H9 (cell line): ENCODE measurements at regions not wholly inside any gene's neighbourhood (a gene's known extent, or its start where the extent isn't known, plus 50 kb on each side); places are given as distances from the start of the nearest gene placed in this dataset.

ENCODE experiments used
- DNase-seq: peaks from one replicate; pipeline ENCODE4 v3.0.0-alpha.2; 2017
- H2AFZ ChIP-seq: one replicate; pipeline ENCODE4 v1.6.1; 2013; ENCODE audit warnings: mild to moderate bottlenecking, low read length, control low read depth, moderate library complexity
- H2AK5ac ChIP-seq: 2 replicates; pipeline ENCODE4 v1.6.1; 2013; ENCODE audit warnings: low read length, control low read depth, mixed read lengths; ENCODE audit not compliant: insufficient read length
- H2BK120ac ChIP-seq: one replicate; pipeline ENCODE4 v1.6.1; 2013; ENCODE audit warnings: low read depth, mild to moderate bottlenecking, low read length, control low read depth, inconsistent platforms; ENCODE audit not compliant: poor library complexity, severe bottlenecking
- H2BK12ac ChIP-seq: 2 replicates; pipeline ENCODE4 v1.6.1; 2013; ENCODE audit warnings: low read length, control low read depth, mixed read lengths, low read depth; ENCODE audit not compliant: insufficient read length
- H2BK15ac ChIP-seq: 2 replicates; pipeline ENCODE4 v1.6.1; 2013; ENCODE audit warnings: low read depth, low read length, control low read depth
- H2BK20ac ChIP-seq: one replicate; pipeline ENCODE4 v1.6.1; 2013; ENCODE audit warnings: low read depth, mild to moderate bottlenecking, low read length, control low read depth, inconsistent platforms; ENCODE audit not compliant: poor library complexity, severe bottlenecking
- H2BK5ac ChIP-seq: 2 replicates; pipeline ENCODE4 v1.6.1; 2013; ENCODE audit warnings: low read length, control low read depth, mixed read lengths; ENCODE audit not compliant: insufficient read length
- H3K14ac ChIP-seq: 2 replicates; pipeline ENCODE4 v1.6.1; 2013; ENCODE audit warnings: low read length, control low read depth; ENCODE audit not compliant: insufficient read depth
- H3K18ac ChIP-seq: 2 replicates; pipeline ENCODE4 v1.6.1; 2013; ENCODE audit warnings: low read depth, mild to moderate bottlenecking, mixed read lengths, low read length, control low read depth; ENCODE audit not compliant: insufficient read length
- H3K23ac ChIP-seq: 2 replicates; pipeline ENCODE4 v1.6.1; 2013; ENCODE audit warnings: low read length, control low read depth, mixed read lengths, low read depth; ENCODE audit not compliant: insufficient read length
- H3K23me2 ChIP-seq: 2 replicates; pipeline ENCODE4 v1.6.1; 2013; ENCODE audit warnings: low read depth, mild to moderate bottlenecking, mixed read lengths, low read length, control low read depth; ENCODE audit not compliant: insufficient read length, poor library complexity, severe bottlenecking
- H3K27ac ChIP-seq: 2 replicates; pipeline ENCODE4 v1.5.1; 2013; ENCODE audit warnings: low read length, control low read depth, mixed read lengths, low read depth; ENCODE audit not compliant: insufficient read length
- H3K27me3 ChIP-seq: 2 replicates; pipeline ENCODE4 v1.6.1; 2013; ENCODE audit warnings: low read length, control low read depth, inconsistent platforms; ENCODE audit not compliant: insufficient read depth
- H3K4ac ChIP-seq: 2 replicates; pipeline ENCODE4 v1.6.1; 2013; ENCODE audit warnings: low read depth, mild to moderate bottlenecking, control low read depth, inconsistent platforms, low read length, moderate library complexity
- H3K4me1 ChIP-seq: 2 replicates; pipeline ENCODE4 v1.6.1; 2013; ENCODE audit warnings: low read length, control low read depth, inconsistent platforms; ENCODE audit not compliant: insufficient read depth
- H3K4me2 ChIP-seq: 2 replicates; pipeline ENCODE4 v1.6.1; 2013; ENCODE audit warnings: low read length, control low read depth, mixed read lengths; ENCODE audit not compliant: insufficient read length, insufficient read depth
- H3K56ac ChIP-seq: 2 replicates; pipeline ENCODE4 v1.6.1; 2013; ENCODE audit warnings: low read depth, mild to moderate bottlenecking, mixed read lengths, low read length, control low read depth; ENCODE audit not compliant: insufficient read length
- H3K79me1 ChIP-seq: 2 replicates; pipeline ENCODE4 v1.6.1; 2013; ENCODE audit warnings: low read depth, mild to moderate bottlenecking, moderate library complexity, low read length, control low read depth, inconsistent platforms; ENCODE audit not compliant: insufficient read depth, poor library complexity, severe bottlenecking
- H3K79me2 ChIP-seq: 2 replicates; pipeline ENCODE4 v1.6.1; 2013; ENCODE audit warnings: low read length, control low read depth, inconsistent platforms; ENCODE audit not compliant: insufficient read depth
- H3K9ac ChIP-seq: 2 replicates; pipeline ENCODE4 v1.6.1; 2013; ENCODE audit warnings: low read length, control low read depth, mixed read lengths; ENCODE audit not compliant: insufficient read length; ENCODE audit errors: extremely low read depth
- H3K9me3 ChIP-seq: one replicate; pipeline ENCODE4 v1.6.1; 2013; ENCODE audit warnings: low read depth, low read length, inconsistent platforms; ENCODE audit not compliant: control insufficient read depth
- H3T11ph ChIP-seq: one replicate; pipeline ENCODE4 v1.6.1; 2013; ENCODE audit warnings: mild to moderate bottlenecking, low read length, control low read depth, inconsistent platforms
- H4K20me1 ChIP-seq: one replicate; pipeline ENCODE4 v1.6.1; 2013; ENCODE audit not compliant: control insufficient read depth, insufficient read length, insufficient read depth
- H4K5ac ChIP-seq: 2 replicates; pipeline ENCODE4 v1.6.1; 2013; ENCODE audit warnings: low read depth, mild to moderate bottlenecking, mixed read lengths, low read length, control low read depth; ENCODE audit not compliant: insufficient read length
- H4K8ac ChIP-seq: replicated peaks from 2 replicates; pipeline ENCODE4 v1.6.1; 2013; ENCODE audit warnings: low read length, control low read depth, mixed read lengths, low read depth; ENCODE audit not compliant: insufficient read length
- H4K91ac ChIP-seq: 2 replicates; pipeline ENCODE4 v1.6.1; 2013; ENCODE audit warnings: low read depth, mild to moderate bottlenecking, moderate library complexity, mixed read lengths, low read length, control low read depth; ENCODE audit not compliant: insufficient read length
- H3K27ac Mint-ChIP-seq, 3 experiments: 2 replicates in 2 of 3; 3 replicates in 1 of 3; pipeline ENCODE4 v1.8.0; 2020 to 2021; ENCODE audit warnings: mixed read lengths in 3 of 3, mild to moderate bottlenecking in 1 of 3, moderate library complexity in 1 of 3
- H3K27me3 Mint-ChIP-seq: 2 replicates; pipeline ENCODE4 v1.8.0; 2021; ENCODE audit warnings: low read depth, mild to moderate bottlenecking, moderate library complexity, mixed read lengths
- H3K36me3 Mint-ChIP-seq, 3 experiments: 2 replicates in 2 of 3; 3 replicates in 1 of 3; pipeline ENCODE4 v1.8.0; 2020 to 2021; ENCODE audit warnings: low read depth in 3 of 3, mixed read lengths in 3 of 3; ENCODE audit not compliant: insufficient read depth in 1 of 3
- H3K4me1 Mint-ChIP-seq, 2 experiments: 2 replicates each; pipeline ENCODE4 v1.8.0; 2020; ENCODE audit warnings: mixed read lengths in 2 of 2
- H3K4me3 Mint-ChIP-seq, 2 experiments: 2 replicates in 1 of 2; 3 replicates in 1 of 2; pipeline ENCODE4 v1.8.0; 2020 to 2021; ENCODE audit warnings: mild to moderate bottlenecking in 2 of 2, mixed read lengths in 2 of 2, moderate library complexity in 1 of 2
- H3K9me3 Mint-ChIP-seq, 2 experiments: 2 replicates in 1 of 2; 3 replicates in 1 of 2; pipeline ENCODE4 v1.8.0; 2020; ENCODE audit warnings: mild to moderate bottlenecking in 2 of 2, mixed read lengths in 2 of 2, moderate library complexity in 1 of 2
- CTCF ChIP-seq: fragments of 200-600 bp; sonication (generic); conservative IDR thresholded peaks from 3 replicates; pipeline ENCODE4 v1.8.0; 2021; ENCODE audit warnings: antibody characterized with exemption, mild to moderate bottlenecking
- WGBS: extraction: QIAGEN DNeasy Blood & Tissue Kit; methylation state at CpG from one replicate; pipeline ENCODE4 v1.1.7; 2013; ENCODE audit warnings: missing lambda C conversion rate, low lambda C conversion rate, mixed read lengths; ENCODE audit not compliant: insufficient read length; ENCODE audit errors: extremely low coverage; 5-methylcytosine and 5-hydroxymethylcytosine counted together

GRCh38 chr6:40906759-40907158 is 132.3 kb downstream of the UNC5CL start:
- Histone ChIP-seq H2BK120ac (no peak overlapping the region), H3K23me2 (no peaks in the 10 kb centered on the region), H3K14ac (no peak overlapping the region), H3K9me3 (no peaks in the 10 kb centered on the region), H4K8ac (no peak overlapping the region), H3K4ac (no peak overlapping the region), H2BK5ac (no peak overlapping the region), H3T11ph (no peak overlapping the region), H3K18ac (no peak overlapping the region), H2BK15ac (no peak overlapping the region), H2AK5ac (no peak overlapping the region), H3K79me2 (no peaks in the 10 kb centered on the region), H3K4me2 (no peak overlapping the region), H4K20me1 (no peaks in the 10 kb centered on the region), H3K56ac (no peak overlapping the region), H3K27ac (no peak overlapping the region), H2BK20ac (no peak overlapping the region), H3K27me3 (no peaks in the 10 kb centered on the region), H2BK12ac (no peak overlapping the region), H2AFZ (no peak overlapping the region), H3K4me1 (no peaks in the 10 kb centered on the region), H3K79me1 (no peaks in the 10 kb centered on the region), H3K9ac (no peak overlapping the region), H4K5ac (no peak overlapping the region), H3K23ac (no peak overlapping the region), H4K91ac (no peak overlapping the region)
- Mint-ChIP-seq H3K36me3 (no peaks in the 10 kb centered on the region), H3K27me3 (peaks cover 24% of the 10 kb centered on the region), H3K4me1 (no peaks in the 10 kb centered on the region; a peak in 1 of 4 replicates), H3K4me3 (no peak overlapping the region), H3K9me3 (no peaks in the 10 kb centered on the region), H3K27ac (no peak overlapping the region)
- no peak for DNase-seq
- no CpG with 5 or more reads among the region's 3 CpGs for WGBS
- no peak for TF ChIP-seq CTCF
